ENCODE measurements at regions not wholly inside any gene's neighbourhood (a gene's known extent, or its start where the extent isn't known, plus 50 kb on each side); places are given as distances from the start of the nearest gene placed in this dataset.

GRCh38 chr7:68133045-68133444, 1136.4 kb downstream of the TYW1 start:
- Histone ChIP-seq H3K27ac (no peak overlapping the region), H3K4me3 (no peak overlapping the region), H3K36me3 (no peaks in the 10 kb centered on the region), H3K27me3 (no peaks in the 10 kb centered on the region), H3K4me1 (no peaks in the 10 kb centered on the region), H3K9me3 (no peaks in the 10 kb centered on the region)
- 31 to 37% methylated on average over 6 of the region's 6 CpGs for WGBS, 2 donors
- ATAC-seq = peak in 2 of 4 donors; percentile 25 to 58
- no peak for DNase-seq
- intact Hi-C loops (cut with DNase I) = no loop called here
- FAIRE-seq = no peak
- TF ChIP-seq, protein P1, sequence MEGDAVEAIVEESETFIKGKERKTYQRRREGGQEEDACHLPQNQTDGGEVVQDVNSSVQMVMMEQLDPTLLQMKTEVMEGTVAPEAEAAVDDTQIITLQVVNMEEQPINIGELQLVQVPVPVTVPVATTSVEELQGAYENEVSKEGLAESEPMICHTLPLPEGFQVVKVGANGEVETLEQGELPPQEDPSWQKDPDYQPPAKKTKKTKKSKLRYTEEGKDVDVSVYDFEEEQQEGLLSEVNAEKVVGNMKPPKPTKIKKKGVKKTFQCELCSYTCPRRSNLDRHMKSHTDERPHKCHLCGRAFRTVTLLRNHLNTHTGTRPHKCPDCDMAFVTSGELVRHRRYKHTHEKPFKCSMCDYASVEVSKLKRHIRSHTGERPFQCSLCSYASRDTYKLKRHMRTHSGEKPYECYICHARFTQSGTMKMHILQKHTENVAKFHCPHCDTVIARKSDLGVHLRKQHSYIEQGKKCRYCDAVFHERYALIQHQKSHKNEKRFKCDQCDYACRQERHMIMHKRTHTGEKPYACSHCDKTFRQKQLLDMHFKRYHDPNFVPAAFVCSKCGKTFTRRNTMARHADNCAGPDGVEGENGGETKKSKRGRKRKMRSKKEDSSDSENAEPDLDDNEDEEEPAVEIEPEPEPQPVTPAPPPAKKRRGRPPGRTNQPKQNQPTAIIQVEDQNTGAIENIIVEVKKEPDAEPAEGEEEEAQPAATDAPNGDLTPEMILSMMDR (IDR thresholded peaks at IDR 0.05) = no peak

GRCh38 chr7:68143345-68143744, 1146.7 kb downstream of the TYW1 start:
- Histone ChIP-seq H3K4me3 (no peak overlapping the region), H3K4me1 (no peaks in the 10 kb centered on the region), H3K9me3 (no peaks in the 10 kb centered on the region), H3K27me3 (no peaks in the 10 kb centered on the region), H3K36me3 (no peaks in the 10 kb centered on the region), H3K27ac (no peak overlapping the region)
- no peak for DNase-seq
- no peak for ATAC-seq
- intact Hi-C loops (cut with DNase I) = no loop called here
- no peak for FAIRE-seq
- TF ChIP-seq, protein P1 (IDR thresholded peaks at IDR 0.05) = no peak

GRCh38 chr7:68146983-68147382, 1150.3 kb downstream of the TYW1 start:
- no peaks in the 10 kb centered on the region for H3K4me1 ChIP-seq
- no peak for FAIRE-seq
- no peaks in the 10 kb centered on the region for H3K36me3 ChIP-seq
- peak in 1 of 6 donors; percentile 8 for DNase-seq
- no peak overlapping the region for H3K4me3 ChIP-seq
- no peaks in the 10 kb centered on the region for H3K9me3 ChIP-seq
- TF ChIP-seq, protein P1 (IDR thresholded peaks at IDR 0.05) = no peak
- ATAC-seq = peak in 2 of 4 donors; percentile 20 to 50
- intact Hi-C loops (cut with DNase I) = no loop called here
- no peak overlapping the region for H3K27ac ChIP-seq
- no peaks in the 10 kb centered on the region for H3K27me3 ChIP-seq
- 21 to 31% methylated on average over 1 of the region's 1 CpG for WGBS, 2 donors

- whole genome bisulfite sequencing, 2 donors = 53 to 75% methylated on average over 3 of the region's 3 CpGs
- DNase-seq (no peak), ATAC-seq (no peak), FAIRE-seq (no peak)
- Histone ChIP-seq H3K4me1 (no peaks in the 10 kb centered on the region), H3K27ac (no peak overlapping the region), H3K4me3 (no peak overlapping the region), H3K27me3 (no peaks in the 10 kb centered on the region), H3K36me3 (no peaks in the 10 kb centered on the region), H3K9me3 (no peaks in the 10 kb centered on the region)
- intact Hi-C loops (cut with DNase I) = no loop called here
- TF ChIP-seq, protein P1 (IDR thresholded peaks at IDR 0.05) = no peak
These were observed 1151.1 kb downstream of the TYW1 start for GRCh38 chr7:68147614-68148238.

GRCh38 chr7:68148440-68148839, 1151.8 kb downstream of the TYW1 start:
- FAIRE-seq (no peak), ATAC-seq (no peak), DNase-seq (no peak)
- no peaks in the 10 kb centered on the region for H3K9me3 ChIP-seq
- H3K36me3 ChIP-seq = no peaks in the 10 kb centered on the region
- intact Hi-C loops (cut with DNase I) = no loop called here
- H3K4me3 ChIP-seq = no peak overlapping the region
- WGBS, 2 donors = 48 to 63% methylated on average over 2 of the region's 2 CpGs
- H3K27ac ChIP-seq = no peak overlapping the region
- no peaks in the 10 kb centered on the region for H3K27me3 ChIP-seq
- TF ChIP-seq, protein P1 (IDR thresholded peaks at IDR 0.05) = no peak
- no peaks in the 10 kb centered on the region for H3K4me1 ChIP-seq

Measured in pancreas (tissue), 10 donors.